Sigmoid colon (tissue), 3 donors: ENCODE measurements at regions not wholly inside any gene's neighbourhood (a gene's known extent, or its start where the extent isn't known, plus 50 kb on each side); places are given as distances from the start of the nearest gene placed in this dataset.

ENCODE experiments used
- CTCF ChIP-seq, 4 experiments: fragments of 450-650 bp in 3 of 4; fragments of 200-600 bp in 1 of 4; IDR thresholded peaks; one replicate each; pipeline ENCODE4 v1.5.1; 2016 to 2019; ENCODE audit warnings: antibody characterized with exemption in 4 of 4, mild to moderate bottlenecking in 3 of 4, moderate library complexity in 2 of 4
- POLR2A ChIP-seq, 2 donors: fragments of 450-650 bp; IDR thresholded peaks; one replicate each; pipeline ENCODE4 v1.6.1; 2016; ENCODE audit warnings: antibody characterized with exemption in 2 of 2, mild to moderate bottlenecking in 2 of 2, moderate library complexity in 2 of 2

- TF ChIP-seq CTCF (IDR thresholded peaks at IDR 0.05) (peak in 2 of 4 experiments; percentile 12 to 21), POLR2A (IDR thresholded peaks at IDR 0.05) (no peak)
Measured at GRCh38 chr6:93721386-93722048, 302.2 kb upstream of the EPHA7 start.
